GM23338 (cell line): ENCODE measurements at regions not wholly inside any gene's neighbourhood (a gene's known extent, or its start where the extent isn't known, plus 50 kb on each side); places are given as distances from the start of the nearest gene placed in this dataset.

ENCODE experiments used
- ATAC-seq: fragments of 200-7000 bp; cut with Tn5 transposase; 3 replicates; pipeline ENCODE4 v1.9.1; 2020
- DNase-seq: peaks from one replicate; pipeline ENCODE4 v3.0.0-alpha.2; 2015; ENCODE audit warnings: low spot score
- H2AFZ ChIP-seq: fragments of 200-600 bp; sonication (generic); 2 replicates; pipeline ENCODE4 v1.8.0; 2016; ENCODE audit warnings: antibody characterized with exemption, mild to moderate bottlenecking, moderate library complexity
- H3F3A ChIP-seq: fragments of 200-600 bp; sonication (generic); replicated peaks from 2 replicates; pipeline ENCODE4 v1.8.0; 2017; ENCODE audit warnings: antibody characterized with exemption, mixed run types, low read depth
- H3K27ac ChIP-seq: fragments of 200-600 bp; sonication (generic); 2 replicates; pipeline ENCODE4 v1.6.1; 2016; ENCODE audit warnings: low read depth
- H3K27me3 ChIP-seq: fragments of 200-600 bp; sonication (generic); 2 replicates; pipeline ENCODE4 v1.8.0; 2016; ENCODE audit warnings: mild to moderate bottlenecking, mixed run types, moderate library complexity; ENCODE audit not compliant: insufficient read depth
- H3K36me3 ChIP-seq: fragments of 200-600 bp; sonication (generic); 2 replicates; pipeline ENCODE4 v1.8.0; 2016; ENCODE audit warnings: mild to moderate bottlenecking; ENCODE audit not compliant: insufficient read depth
- H3K4me1 ChIP-seq: fragments of 200-600 bp; sonication (generic); 2 replicates; pipeline ENCODE4 v1.8.0; 2016; ENCODE audit warnings: mild to moderate bottlenecking, moderate library complexity; ENCODE audit not compliant: insufficient read depth
- H3K4me2 ChIP-seq: fragments of 200-600 bp; sonication (generic); 2 replicates; pipeline ENCODE4 v1.7.1; 2017; ENCODE audit warnings: mixed run types
- H3K4me3 ChIP-seq: fragments of 200-600 bp; sonication (generic); 2 replicates; pipeline ENCODE4 v1.6.1; 2016; ENCODE audit warnings: mixed run types
- H3K79me2 ChIP-seq: fragments of 200-600 bp; sonication (generic); replicated peaks from 2 replicates; pipeline ENCODE4 v1.8.0; 2017; ENCODE audit warnings: mild to moderate bottlenecking; ENCODE audit not compliant: insufficient read depth
- H3K9me2 ChIP-seq: fragments of 200-600 bp; sonication (generic); 2 replicates; pipeline ENCODE4 v1.8.0; 2017; ENCODE audit not compliant: insufficient read depth
- H4K20me1 ChIP-seq: fragments of 200-600 bp; sonication (generic); replicated peaks from 2 replicates; pipeline ENCODE4 v1.8.0; 2017; ENCODE audit warnings: mild to moderate bottlenecking; ENCODE audit not compliant: insufficient read depth
- H3K27ac Mint-ChIP-seq: 2 replicates; pipeline ENCODE4 v1.8.0; 2020; ENCODE audit warnings: inconsistent platforms, mild to moderate bottlenecking, moderate library complexity, mixed read lengths
- H3K27me3 Mint-ChIP-seq: 3 replicates; pipeline ENCODE4 v1.8.0; 2022; ENCODE audit warnings: low read depth, mild to moderate bottlenecking, moderate library complexity, mixed read lengths, inconsistent platforms; ENCODE audit not compliant: insufficient read depth, poor library complexity
- H3K36me3 Mint-ChIP-seq: 3 replicates; pipeline ENCODE4 v1.8.0; 2021; ENCODE audit warnings: low read depth, mild to moderate bottlenecking, inconsistent platforms, moderate library complexity, mixed read lengths
- H3K4me1 Mint-ChIP-seq: 3 replicates; pipeline ENCODE4 v1.8.0; 2020; ENCODE audit warnings: mild to moderate bottlenecking, inconsistent platforms, mixed read lengths
- H3K4me3 Mint-ChIP-seq: 3 replicates; pipeline ENCODE4 v1.8.0; 2021; ENCODE audit warnings: moderate library complexity, mild to moderate bottlenecking, inconsistent platforms, mixed read lengths
- H3K9me3 Mint-ChIP-seq: 3 replicates; pipeline ENCODE4 v1.8.0; 2020; ENCODE audit warnings: moderate library complexity, mild to moderate bottlenecking, inconsistent platforms, mixed read lengths
- CREB1 ChIP-seq: fragments of 250-450 bp; sonication (Bioruptor Pico); IDR thresholded peaks from 2 replicates; pipeline ENCODE4 v1.5.0; 2020; ENCODE audit warnings: low read depth, mild to moderate bottlenecking, moderate library complexity
- CTCF ChIP-seq, 2 experiments: fragments of 200-600 bp in 1 of 2; sonication (generic) in 1 of 2; conservative IDR thresholded peaks; 2 replicates each; pipeline versions ENCODE4 v1.5.1 to v1.6.1; 2016 to 2017; ENCODE audit warnings: antibody characterized with exemption in 2 of 2, low read depth in 2 of 2, mild to moderate bottlenecking in 2 of 2, moderate library complexity in 1 of 2
- ETS1 ChIP-seq: IDR thresholded peaks from 2 replicates; pipeline ENCODE4 v1.6.1; 2016; ENCODE audit warnings: antibody characterized with exemption
- EZH2 ChIP-seq: fragments of 200-600 bp; sonication (generic); IDR thresholded peaks from one replicate; pipeline ENCODE4 v1.8.0; 2017; ENCODE audit warnings: antibody characterized with exemption, mild to moderate bottlenecking, low read depth; ENCODE audit not compliant: unreplicated experiment
- EZH2phosphoT487 ChIP-seq: fragments of 200-600 bp; sonication (generic); IDR thresholded peaks from one replicate; pipeline ENCODE4 v1.8.1; 2018; ENCODE audit warnings: antibody characterized with exemption; ENCODE audit not compliant: unreplicated experiment
- JUNB ChIP-seq: IDR thresholded peaks from one replicate; pipeline ENCODE4 v1.6.1; 2016; ENCODE audit warnings: antibody characterized with exemption; ENCODE audit not compliant: unreplicated experiment
- NANOG ChIP-seq: IDR thresholded peaks from 2 replicates; pipeline ENCODE4 v1.6.1; 2016; ENCODE audit warnings: antibody characterized with exemption, borderline replicate concordance
- POLR2AphosphoS5 ChIP-seq: IDR thresholded peaks from 2 replicates; pipeline ENCODE4 v1.6.1; 2016; ENCODE audit warnings: antibody characterized with exemption, low read depth
- REST ChIP-seq: IDR thresholded peaks from one replicate; pipeline ENCODE4 v1.6.1; 2018; ENCODE audit warnings: antibody characterized with exemption; ENCODE audit not compliant: unreplicated experiment
- STAT1 ChIP-seq: IDR thresholded peaks from one replicate; pipeline ENCODE4 v1.6.1; 2016; ENCODE audit warnings: antibody characterized with exemption; ENCODE audit not compliant: unreplicated experiment
- ZNF114 ChIP-seq: fragments of 250-450 bp; sonication (Bioruptor Pico); IDR thresholded peaks from 2 replicates; pipeline ENCODE4 v1.5.0; 2020; ENCODE audit warnings: mild to moderate bottlenecking, moderate library complexity
- ZNF331 ChIP-seq: fragments of 250-450 bp; sonication (Bioruptor Pico); IDR thresholded peaks from 2 replicates; pipeline ENCODE4 v1.5.0; 2020; ENCODE audit warnings: low read depth, mild to moderate bottlenecking, moderate library complexity
- ZNF462 ChIP-seq: fragments of 250-450 bp; sonication (Bioruptor Pico); IDR thresholded peaks from 2 replicates; pipeline ENCODE4 v1.5.0; 2020; ENCODE audit warnings: mild to moderate bottlenecking, moderate library complexity

- no peak for DNase-seq
- Mint-ChIP-seq H3K27ac (no peak overlapping the region), H3K4me3 (no peak overlapping the region), H3K9me3 (no peaks in the 10 kb centered on the region), H3K27me3 (peaks cover under 1% of the 10 kb centered on the region), H3K36me3 (no peaks in the 10 kb centered on the region), H3K4me1 (peaks cover 6% of the 10 kb centered on the region; the same call in 2 of the 3 replicates)
- ATAC-seq: no peak
- Histone ChIP-seq H3K79me2 (no peaks in the 10 kb centered on the region), H3K9me2 (0 out of 2 replicates have a peak, but pooled peaks cover 4% of the 10 kb centered on the region), H3K27me3 (no peaks in the 10 kb centered on the region), H2AFZ (no peak overlapping the region), H3K4me2 (no peak overlapping the region), H3K36me3 (no peaks in the 10 kb centered on the region), H4K20me1 (no peaks in the 10 kb centered on the region), H3K4me1 (no peaks in the 10 kb centered on the region), H3F3A (no peaks in the 10 kb centered on the region), H3K4me3 (no peak overlapping the region), H3K27ac (no peak overlapping the region)
- TF ChIP-seq EZH2: no peak
- TF ChIP-seq STAT1: no peak
- TF ChIP-seq JUNB: no peak
- TF ChIP-seq ETS1: no peak
- TF ChIP-seq CREB1 (CRISPR knock-in tag): no peak
- no peak for TF ChIP-seq ZNF331
- TF ChIP-seq ZNF462 (CRISPR knock-in tag): no peak
- TF ChIP-seq CTCF (conservative IDR thresholded peaks at IDR 0.05; ENCODE audit: low read depth in 2 of 2): no peak
- no peak for TF ChIP-seq ZNF114 (CRISPR knock-in tag)
- no peak for TF ChIP-seq NANOG
- no peak for TF ChIP-seq POLR2AphosphoS5
- TF ChIP-seq EZH2phosphoT487: no peak
- TF ChIP-seq REST: no peak
These were observed 999.8 kb upstream of the CDH2 start for GRCh38 chr18:29176681-29177080.
